CD14-positive monocyte (primary cell): ENCODE measurements at regions not wholly inside any gene's neighbourhood (a gene's known extent, or its start where the extent isn't known, plus 50 kb on each side); places are given as distances from the start of the nearest gene placed in this dataset.

Source experiments
- DNase-seq, 3 donors: peaks; one replicate each; pipeline ENCODE4 v3.0.0-alpha.2; 2011 to 2022
- H2AFZ ChIP-seq: 2 replicates; pipeline ENCODE4 v1.6.0; 2012; ENCODE audit warnings: mild to moderate bottlenecking, low read depth, low read length, inconsistent platforms; ENCODE audit not compliant: insufficient read depth, poor library complexity, severe bottlenecking
- H3K27ac ChIP-seq, 2 donors: 1 replicate in 1 of 2; 2 replicates in 1 of 2; pipeline ENCODE4 v1.5.1; 2012 to 2013; ENCODE audit warnings: low read length in 2 of 2, control low read depth in 1 of 2, inconsistent platforms in 1 of 2, low read depth in 1 of 2, mild to moderate bottlenecking in 1 of 2
- H3K27me3 ChIP-seq, 2 donors: one replicate each; pipeline versions ENCODE4 v1.6.0 to v1.6.1; 2011 to 2013; ENCODE audit warnings: low read length in 2 of 2; ENCODE audit not compliant: control insufficient read depth in 2 of 2, insufficient read depth in 2 of 2
- H3K36me3 ChIP-seq, 2 donors: replicated peaks in 1 of 2; 1 replicate in 1 of 2; 2 replicates in 1 of 2; pipeline versions ENCODE4 v1.5.1 to v1.6.1; 2012 to 2013; ENCODE audit warnings: low read length in 2 of 2, control low read depth in 1 of 2, inconsistent platforms in 1 of 2, mild to moderate bottlenecking in 1 of 2; ENCODE audit not compliant: insufficient read depth in 2 of 2, control insufficient read depth in 1 of 2
- H3K4me1 ChIP-seq, 2 donors: 1 replicate in 1 of 2; 2 replicates in 1 of 2; pipeline versions ENCODE4 v1.5.1 to v1.6.1; 2012 to 2013; ENCODE audit warnings: low read length in 2 of 2, control low read depth in 1 of 2, inconsistent platforms in 1 of 2, mild to moderate bottlenecking in 1 of 2, moderate library complexity in 1 of 2; ENCODE audit not compliant: insufficient read depth in 2 of 2, control insufficient read depth in 1 of 2
- H3K4me2 ChIP-seq: replicated peaks from 2 replicates; pipeline ENCODE3; 2012; ENCODE audit warnings: low read length, moderate library complexity, mild to moderate bottlenecking; ENCODE audit not compliant: poor library complexity, severe bottlenecking; ENCODE audit errors: extremely low read depth
- H3K4me3 ChIP-seq, 3 experiments: fragments of 200-600 bp in 1 of 3; sonication (generic) in 1 of 3; replicated peaks in 1 of 3; 1 replicate in 2 of 3; 2 replicates in 1 of 3; pipeline ENCODE4 v1.5.1; 2011 to 2013; ENCODE audit warnings: low read length in 3 of 3, mild to moderate bottlenecking in 3 of 3, control low read depth in 2 of 3, low read depth in 2 of 3, inconsistent platforms in 1 of 3, moderate library complexity in 1 of 3
- H3K79me2 ChIP-seq: 2 replicates; pipeline ENCODE4 v1.6.0; 2012; ENCODE audit warnings: mild to moderate bottlenecking, control low read depth, inconsistent platforms, low read length, moderate library complexity; ENCODE audit not compliant: insufficient read depth
- H3K9ac ChIP-seq: 2 replicates; pipeline ENCODE4 v1.6.0; 2017; ENCODE audit warnings: low read length, mild to moderate bottlenecking; ENCODE audit not compliant: insufficient read depth, poor library complexity, severe bottlenecking
- H3K9me3 ChIP-seq, 2 donors: replicated peaks in 1 of 2; 1 replicate in 1 of 2; 2 replicates in 1 of 2; pipeline versions ENCODE4 v1.5.1 to v1.6.1; 2012 to 2013; ENCODE audit warnings: low read length in 2 of 2, control low read depth in 1 of 2; ENCODE audit not compliant: control insufficient read depth in 1 of 2, insufficient read depth in 1 of 2
- H4K20me1 ChIP-seq: 2 replicates; pipeline ENCODE4 v1.6.0; 2012; ENCODE audit warnings: mild to moderate bottlenecking, low read length, control low read depth, moderate library complexity; ENCODE audit not compliant: insufficient read depth
- H3K27ac Mint-ChIP-seq, 7 donors: one replicate each; pipeline ENCODE4 v1.8.0; 2020; ENCODE audit warnings: mild to moderate bottlenecking in 7 of 7, mixed read lengths in 7 of 7, moderate library complexity in 6 of 7, inconsistent platforms in 2 of 7
- H3K27me3 Mint-ChIP-seq, 3 donors: one replicate each; pipeline ENCODE4 v1.8.0; 2021 to 2022; ENCODE audit warnings: low read depth in 3 of 3, mild to moderate bottlenecking in 3 of 3, mixed read lengths in 3 of 3, moderate library complexity in 3 of 3, inconsistent platforms in 1 of 3
- H3K36me3 Mint-ChIP-seq, 2 donors: one replicate each; pipeline ENCODE4 v1.8.0; 2020; ENCODE audit warnings: mixed read lengths in 2 of 2, inconsistent platforms in 1 of 2, mild to moderate bottlenecking in 1 of 2
- H3K4me1 Mint-ChIP-seq: one replicate; pipeline ENCODE4 v1.8.0; 2020; ENCODE audit warnings: mild to moderate bottlenecking, mixed read lengths
- H3K4me3 Mint-ChIP-seq, 2 donors: one replicate each; pipeline ENCODE4 v1.8.0; 2020; ENCODE audit warnings: mild to moderate bottlenecking in 2 of 2, mixed read lengths in 2 of 2, moderate library complexity in 1 of 2
- H3K9me3 Mint-ChIP-seq, 7 donors: one replicate each; pipeline ENCODE4 v1.8.0; 2020 to 2022; ENCODE audit warnings: mixed read lengths in 7 of 7, mild to moderate bottlenecking in 6 of 7, moderate library complexity in 6 of 7, inconsistent platforms in 2 of 7
- CTCF ChIP-seq: fragments of 200-600 bp; IDR thresholded peaks from one replicate; pipeline ENCODE4 v1.8.0; 2022; ENCODE audit warnings: antibody characterized with exemption, mild to moderate bottlenecking
- WGBS: methylation state at CpG from one replicate; pipeline ENCODE4 v1.1.5; 2013; ENCODE audit warnings: missing lambda C conversion rate; ENCODE audit not compliant: insufficient coverage; 5-methylcytosine and 5-hydroxymethylcytosine counted together
- intact Hi-C, 2 donors: fragments of 100-400 bp; cut with micrococcal nuclease; formaldehyde crosslinking; loops; one replicate each; pipeline versions ENCODE4 v1.15.0 to v1.15.1; 2023

- Mint-ChIP-seq H3K27me3 (peaks cover 0 to 4% (median 2%) of the 10 kb centered on the region in 3 donors), H3K4me1 (peaks cover 16% of the 10 kb centered on the region), H3K9me3 (peaks cover 0 to 7% (median 2%) of the 10 kb centered on the region in 7 donors), H3K4me3 (no peak overlapping the region), H3K27ac (peak overlapping the region in 1 of 7 donors; percentile 7), H3K36me3 (no peaks in the 10 kb centered on the region)
- no peak overlapping the region for H3K27ac ChIP-seq
- H3K9me3 ChIP-seq: no peaks in the 10 kb centered on the region
- TF ChIP-seq CTCF: no peak
- H3K4me3 ChIP-seq: no peak overlapping the region
- no peaks in the 10 kb centered on the region for H3K27me3 ChIP-seq
- H4K20me1 ChIP-seq: no peaks in the 10 kb centered on the region
- H3K79me2 ChIP-seq: no peaks in the 10 kb centered on the region
- H2AFZ ChIP-seq: no peak overlapping the region
- intact Hi-C loops: no loop called here
- no peak overlapping the region for H3K9ac ChIP-seq
- 87% methylated on average over 4 of the region's 6 CpGs for WGBS
- peaks cover 12 to 13% of the 10 kb centered on the region in 2 donors for H3K4me1 ChIP-seq
- no peak overlapping the region for H3K4me2 ChIP-seq
- no peaks in the 10 kb centered on the region for H3K36me3 ChIP-seq
- no peak for DNase-seq
Measured at GRCh38 chr3:43191116-43191515, 85.2 kb upstream of the POMGNT2 start.

GRCh38 chr3:43190670-43191069 is 84.8 kb upstream of the POMGNT2 start:
- no peak overlapping the region for H3K27ac ChIP-seq
- WGBS: no CpG with 5 or more reads among the region's 5 CpGs
- intact Hi-C loops: no loop called here

More at GRCh38 chr3:43190670-43191069, 84.8 kb upstream of the POMGNT2 start:
- H3K4me3 ChIP-seq: no peak overlapping the region
- H2AFZ ChIP-seq: no peak overlapping the region
- Mint-ChIP-seq H3K4me3 (no peak overlapping the region), H3K9me3 (peaks cover 0 to 7% (median 2%) of the 10 kb centered on the region in 7 donors), H3K36me3 (no peaks in the 10 kb centered on the region), H3K4me1 (peaks cover 16% of the 10 kb centered on the region), H3K27me3 (peaks cover 0 to 4% (median 2%) of the 10 kb centered on the region in 3 donors), H3K27ac (no peak overlapping the region)
- no peak for TF ChIP-seq CTCF
- no peak overlapping the region for H3K9ac ChIP-seq
- H4K20me1 ChIP-seq: no peaks in the 10 kb centered on the region
- no peak for DNase-seq
- no peaks in the 10 kb centered on the region for H3K79me2 ChIP-seq
- H3K4me1 ChIP-seq: peaks cover 12 to 13% of the 10 kb centered on the region in 2 donors
- no peak overlapping the region for H3K4me2 ChIP-seq
- no peaks in the 10 kb centered on the region for H3K36me3 ChIP-seq
- H3K27me3 ChIP-seq: no peaks in the 10 kb centered on the region
- no peaks in the 10 kb centered on the region for H3K9me3 ChIP-seq
